Loucy (cell line): ENCODE measurements at regions not wholly inside any gene's neighbourhood (a gene's known extent, or its start where the extent isn't known, plus 50 kb on each side); places are given as distances from the start of the nearest gene placed in this dataset.

ENCODE experiments used
- EZH2phosphoT487 ChIP-seq: fragments of 200-600 bp; IDR thresholded peaks from 2 replicates; pipeline ENCODE4 v1.6.1; 2018; ENCODE audit warnings: antibody characterized with exemption, mild to moderate bottlenecking, moderate library complexity, borderline replicate concordance
- TF ChIP-seq, protein P1 (sequence below): fragments of 200-600 bp; sonication (generic); conservative IDR thresholded peaks from 2 replicates; pipeline ENCODE4 v1.5.1; 2014; ENCODE audit warnings: mild to moderate bottlenecking, antibody characterized with exemption, low read length

- TF ChIP-seq, protein P1, sequence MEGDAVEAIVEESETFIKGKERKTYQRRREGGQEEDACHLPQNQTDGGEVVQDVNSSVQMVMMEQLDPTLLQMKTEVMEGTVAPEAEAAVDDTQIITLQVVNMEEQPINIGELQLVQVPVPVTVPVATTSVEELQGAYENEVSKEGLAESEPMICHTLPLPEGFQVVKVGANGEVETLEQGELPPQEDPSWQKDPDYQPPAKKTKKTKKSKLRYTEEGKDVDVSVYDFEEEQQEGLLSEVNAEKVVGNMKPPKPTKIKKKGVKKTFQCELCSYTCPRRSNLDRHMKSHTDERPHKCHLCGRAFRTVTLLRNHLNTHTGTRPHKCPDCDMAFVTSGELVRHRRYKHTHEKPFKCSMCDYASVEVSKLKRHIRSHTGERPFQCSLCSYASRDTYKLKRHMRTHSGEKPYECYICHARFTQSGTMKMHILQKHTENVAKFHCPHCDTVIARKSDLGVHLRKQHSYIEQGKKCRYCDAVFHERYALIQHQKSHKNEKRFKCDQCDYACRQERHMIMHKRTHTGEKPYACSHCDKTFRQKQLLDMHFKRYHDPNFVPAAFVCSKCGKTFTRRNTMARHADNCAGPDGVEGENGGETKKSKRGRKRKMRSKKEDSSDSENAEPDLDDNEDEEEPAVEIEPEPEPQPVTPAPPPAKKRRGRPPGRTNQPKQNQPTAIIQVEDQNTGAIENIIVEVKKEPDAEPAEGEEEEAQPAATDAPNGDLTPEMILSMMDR: no peak
- no peak for TF ChIP-seq EZH2phosphoT487
Measured at GRCh38 chr10:21095073-21095472, 198.0 kb upstream of the NEBL start.
